ENCODE measurements at regions not wholly inside any gene's neighbourhood (a gene's known extent, or its start where the extent isn't known, plus 50 kb on each side); places are given as distances from the start of the nearest gene placed in this dataset.
"Not testable (repeated sequence)": the region's sequence is repeated elsewhere in the genome, so short reads cannot be mapped to it uniquely, and the experiment has no call there.

- DNase-seq (ENCODE audit: low read depth) = peak; percentile 5
Observed at GRCh38 chr9:31153250-31153840, 1231.1 kb upstream of the ACO1 start.

GRCh38 chr9:31166516-31166915 lies 1217.9 kb upstream of the ACO1 start:
- DNase-seq (ENCODE audit: low read depth) = no peak

GRCh38 chr9:31168161-31168560 lies 1216.3 kb upstream of the ACO1 start:
- DNase-seq (ENCODE audit: low read depth) = no peak

- no peak for DNase-seq (ENCODE audit: low read depth)
Observed at GRCh38 chr9:31174681-31175080, 1209.8 kb upstream of the ACO1 start.

GRCh38 chr9:31183866-31184265 lies 1200.6 kb upstream of the ACO1 start:
- DNase-seq (ENCODE audit: low read depth) = no peak

- no peak for DNase-seq (ENCODE audit: low read depth)
Observed at GRCh38 chr9:31185831-31186230, 1198.6 kb upstream of the ACO1 start.

- DNase-seq (ENCODE audit: low read depth) = no peak
Observed at GRCh38 chr9:31188496-31188895, 1195.9 kb upstream of the ACO1 start.

- DNase-seq (ENCODE audit: low read depth) = peak; percentile 5
Observed at GRCh38 chr9:31210978-31211570, 1173.4 kb upstream of the ACO1 start.

GRCh38 chr9:31229976-31230375 lies 1154.5 kb upstream of the ACO1 start:
- DNase-seq (ENCODE audit: low read depth) = not testable (repeated sequence)

GRCh38 chr9:31232485-31232884 lies 1152.0 kb upstream of the ACO1 start:
- DNase-seq (ENCODE audit: low read depth) = no peak

GRCh38 chr9:31236344-31236743 lies 1148.1 kb upstream of the ACO1 start:
- DNase-seq (ENCODE audit: low read depth) = no peak

GRCh38 chr9:31243386-31243785 lies 1141.1 kb upstream of the ACO1 start:
- no peak for DNase-seq (ENCODE audit: low read depth)

GRCh38 chr9:31248156-31248555 lies 1136.3 kb upstream of the ACO1 start:
- DNase-seq (ENCODE audit: low read depth) = no peak

GRCh38 chr9:31251386-31251785 lies 1133.1 kb upstream of the ACO1 start:
- DNase-seq (ENCODE audit: low read depth) = no peak

- DNase-seq (ENCODE audit: low read depth) = no peak
Observed at GRCh38 chr9:31253800-31254762, 1130.4 kb upstream of the ACO1 start.

GRCh38 chr9:31255211-31255610 lies 1129.2 kb upstream of the ACO1 start:
- no peak for DNase-seq (ENCODE audit: low read depth)

- DNase-seq (ENCODE audit: low read depth) = no peak
Observed at GRCh38 chr9:31259824-31260223, 1124.6 kb upstream of the ACO1 start.

- DNase-seq (ENCODE audit: low read depth) = peak; percentile 3
Observed at GRCh38 chr9:31272456-31273295, 1111.8 kb upstream of the ACO1 start.

GRCh38 chr9:31275419-31275818 lies 1109.0 kb upstream of the ACO1 start:
- no peak for DNase-seq (ENCODE audit: low read depth)

- DNase-seq (ENCODE audit: low read depth) = no peak
Observed at GRCh38 chr9:31290731-31291130, 1093.7 kb upstream of the ACO1 start.

GRCh38 chr9:31302620-31303418 lies 1081.6 kb upstream of the ACO1 start:
- DNase-seq (ENCODE audit: low read depth) = no peak
